ENCODE measurements at regions not wholly inside any gene's neighbourhood (a gene's known extent, or its start where the extent isn't known, plus 50 kb on each side); places are given as distances from the start of the nearest gene placed in this dataset.

DNA sequence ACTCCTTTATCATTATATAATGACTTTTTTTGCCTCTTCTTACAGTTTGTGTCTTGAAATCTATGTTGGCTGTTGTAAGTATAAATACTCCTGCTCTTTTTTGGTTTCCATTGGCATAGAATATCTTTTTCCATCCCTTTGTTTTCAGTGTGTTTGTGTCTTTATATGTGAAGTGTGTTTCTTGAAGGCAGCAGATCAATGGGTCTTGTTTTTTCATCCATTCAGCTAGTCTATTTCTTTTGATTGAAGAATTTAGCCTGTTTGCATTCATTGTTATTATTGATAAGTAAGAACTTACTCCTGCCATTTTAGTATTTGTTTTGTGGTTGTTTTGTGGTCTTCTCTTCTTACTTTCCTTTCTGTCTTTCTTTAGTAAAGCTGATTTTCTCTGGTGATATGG lies 322.8 kb downstream of the PLA2G4A start:
- TF ChIP-seq, protein P1, sequence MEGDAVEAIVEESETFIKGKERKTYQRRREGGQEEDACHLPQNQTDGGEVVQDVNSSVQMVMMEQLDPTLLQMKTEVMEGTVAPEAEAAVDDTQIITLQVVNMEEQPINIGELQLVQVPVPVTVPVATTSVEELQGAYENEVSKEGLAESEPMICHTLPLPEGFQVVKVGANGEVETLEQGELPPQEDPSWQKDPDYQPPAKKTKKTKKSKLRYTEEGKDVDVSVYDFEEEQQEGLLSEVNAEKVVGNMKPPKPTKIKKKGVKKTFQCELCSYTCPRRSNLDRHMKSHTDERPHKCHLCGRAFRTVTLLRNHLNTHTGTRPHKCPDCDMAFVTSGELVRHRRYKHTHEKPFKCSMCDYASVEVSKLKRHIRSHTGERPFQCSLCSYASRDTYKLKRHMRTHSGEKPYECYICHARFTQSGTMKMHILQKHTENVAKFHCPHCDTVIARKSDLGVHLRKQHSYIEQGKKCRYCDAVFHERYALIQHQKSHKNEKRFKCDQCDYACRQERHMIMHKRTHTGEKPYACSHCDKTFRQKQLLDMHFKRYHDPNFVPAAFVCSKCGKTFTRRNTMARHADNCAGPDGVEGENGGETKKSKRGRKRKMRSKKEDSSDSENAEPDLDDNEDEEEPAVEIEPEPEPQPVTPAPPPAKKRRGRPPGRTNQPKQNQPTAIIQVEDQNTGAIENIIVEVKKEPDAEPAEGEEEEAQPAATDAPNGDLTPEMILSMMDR (IDR thresholded peaks at IDR 0.05) = no peak
- no peak for TF ChIP-seq POLR2A (IDR thresholded peaks at IDR 0.05)
